Mesothelial cell of epicardium (in vitro differentiated cells): ENCODE measurements at regions not wholly inside any gene's neighbourhood (a gene's known extent, or its start where the extent isn't known, plus 50 kb on each side); places are given as distances from the start of the nearest gene placed in this dataset.

Source experiments
- DNase-seq, 2 experiments: peaks; one replicate each; pipeline ENCODE4 v3.0.0; 2021; ENCODE audit warnings: low spot score in 2 of 2; ENCODE audit not compliant: unreplicated experiment in 2 of 2
- H3K27ac Mint-ChIP-seq: 2 replicates; pipeline ENCODE4 v1.8.0; 2021; ENCODE audit warnings: mixed read lengths
- H3K27me3 Mint-ChIP-seq: 2 replicates; pipeline ENCODE4 v1.8.0; 2021; ENCODE audit warnings: low read depth, mixed read lengths
- H3K36me3 Mint-ChIP-seq: 2 replicates; pipeline ENCODE4 v1.8.0; 2021; ENCODE audit warnings: mixed read lengths
- H3K4me1 Mint-ChIP-seq: 2 replicates; pipeline ENCODE4 v1.8.0; 2021; ENCODE audit warnings: mixed read lengths
- H3K4me3 Mint-ChIP-seq: 2 replicates; pipeline ENCODE4 v1.8.0; 2021; ENCODE audit warnings: mild to moderate bottlenecking, moderate library complexity, mixed read lengths
- H3K9me3 Mint-ChIP-seq: 2 replicates; pipeline ENCODE4 v1.8.0; 2021; ENCODE audit warnings: mixed read lengths
- TF ChIP-seq, protein P1 (sequence below): fragments of 200-600 bp; sonication (generic); IDR thresholded peaks from one replicate; pipeline ENCODE4 v1.5.0; 2021; ENCODE audit warnings: antibody characterized with exemption; ENCODE audit not compliant: unreplicated experiment

DNA sequence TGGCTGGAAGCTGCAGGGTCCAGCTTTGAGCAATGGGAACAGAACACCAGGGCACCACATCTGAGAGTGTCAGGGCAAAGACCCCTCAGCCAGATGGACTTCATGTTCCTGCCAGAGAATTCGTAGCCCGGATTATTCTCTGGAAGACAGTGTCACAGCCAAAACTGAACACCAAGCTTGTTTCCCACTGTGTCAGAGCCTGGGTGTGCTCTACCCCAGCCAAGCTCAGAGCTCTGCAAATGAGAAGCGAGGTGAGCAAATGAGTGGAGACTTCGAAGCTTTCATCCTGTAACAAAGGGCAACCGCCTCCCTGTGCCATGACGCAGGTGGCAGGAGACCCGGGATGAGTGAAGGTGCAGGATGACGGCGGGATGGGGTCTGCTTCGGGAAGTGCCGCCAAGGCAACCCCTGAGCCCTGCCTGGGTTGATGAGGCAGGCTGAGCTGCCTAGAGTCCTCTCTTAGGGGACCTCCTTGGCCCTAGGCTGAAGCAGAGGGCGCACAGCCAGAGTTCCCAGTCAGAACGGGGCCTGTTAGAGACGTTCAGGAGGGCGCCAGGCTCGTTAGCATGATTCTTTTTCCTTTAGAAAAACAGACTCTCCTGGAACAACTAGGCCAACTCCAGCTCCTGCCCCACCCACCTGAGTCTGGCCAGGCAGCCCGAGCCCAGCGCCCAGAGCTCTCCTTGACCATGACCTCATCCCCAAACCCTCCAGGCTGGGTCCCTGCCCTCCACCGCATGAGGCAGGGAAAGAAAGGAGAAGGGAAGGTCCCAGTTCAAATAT is 187.7 kb downstream of the SOD2 start:
- no peaks in the 10 kb centered on the region for H3K9me3 Mint-ChIP-seq

DNA sequence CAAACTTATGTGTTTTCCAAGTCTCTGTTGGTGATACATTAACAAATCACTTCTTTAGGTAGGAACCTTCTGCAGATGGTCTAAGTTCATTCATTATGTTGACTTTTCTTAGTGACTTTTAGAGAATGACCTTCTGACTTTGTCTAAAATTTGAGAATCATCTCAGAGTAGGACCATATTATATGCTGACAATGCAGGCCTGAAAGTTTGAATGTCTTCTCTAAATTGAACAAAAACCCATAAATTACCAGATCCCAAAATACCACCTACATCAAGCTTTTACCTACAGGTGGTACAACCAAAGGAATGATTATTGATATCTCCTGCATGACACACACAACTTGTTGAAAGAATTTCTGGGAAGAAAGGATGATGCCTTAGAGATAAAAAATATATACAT is 191.5 kb downstream of the SOD2 start:
- no peaks in the 10 kb centered on the region for H3K27me3 Mint-ChIP-seq
- peaks cover 19% of the 10 kb centered on the region for H3K9me3 Mint-ChIP-seq
- H3K36me3 Mint-ChIP-seq = no peaks in the 10 kb centered on the region
- H3K4me3 Mint-ChIP-seq = no peak overlapping the region
- no peaks in the 10 kb centered on the region for H3K4me1 Mint-ChIP-seq
- H3K27ac Mint-ChIP-seq = no peak overlapping the region
- DNase-seq = no peak
- TF ChIP-seq, protein P1, sequence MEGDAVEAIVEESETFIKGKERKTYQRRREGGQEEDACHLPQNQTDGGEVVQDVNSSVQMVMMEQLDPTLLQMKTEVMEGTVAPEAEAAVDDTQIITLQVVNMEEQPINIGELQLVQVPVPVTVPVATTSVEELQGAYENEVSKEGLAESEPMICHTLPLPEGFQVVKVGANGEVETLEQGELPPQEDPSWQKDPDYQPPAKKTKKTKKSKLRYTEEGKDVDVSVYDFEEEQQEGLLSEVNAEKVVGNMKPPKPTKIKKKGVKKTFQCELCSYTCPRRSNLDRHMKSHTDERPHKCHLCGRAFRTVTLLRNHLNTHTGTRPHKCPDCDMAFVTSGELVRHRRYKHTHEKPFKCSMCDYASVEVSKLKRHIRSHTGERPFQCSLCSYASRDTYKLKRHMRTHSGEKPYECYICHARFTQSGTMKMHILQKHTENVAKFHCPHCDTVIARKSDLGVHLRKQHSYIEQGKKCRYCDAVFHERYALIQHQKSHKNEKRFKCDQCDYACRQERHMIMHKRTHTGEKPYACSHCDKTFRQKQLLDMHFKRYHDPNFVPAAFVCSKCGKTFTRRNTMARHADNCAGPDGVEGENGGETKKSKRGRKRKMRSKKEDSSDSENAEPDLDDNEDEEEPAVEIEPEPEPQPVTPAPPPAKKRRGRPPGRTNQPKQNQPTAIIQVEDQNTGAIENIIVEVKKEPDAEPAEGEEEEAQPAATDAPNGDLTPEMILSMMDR = no peak

More for the DNA sequence above, 187.7 kb downstream of the SOD2 start:
- Mint-ChIP-seq H3K27me3 (no peaks in the 10 kb centered on the region), H3K4me1 (no peaks in the 10 kb centered on the region), H3K27ac (no peak overlapping the region), H3K4me3 (no peak overlapping the region), H3K36me3 (no peaks in the 10 kb centered on the region)
- TF ChIP-seq, protein P1 = no peak
- no peak for DNase-seq

DNA sequence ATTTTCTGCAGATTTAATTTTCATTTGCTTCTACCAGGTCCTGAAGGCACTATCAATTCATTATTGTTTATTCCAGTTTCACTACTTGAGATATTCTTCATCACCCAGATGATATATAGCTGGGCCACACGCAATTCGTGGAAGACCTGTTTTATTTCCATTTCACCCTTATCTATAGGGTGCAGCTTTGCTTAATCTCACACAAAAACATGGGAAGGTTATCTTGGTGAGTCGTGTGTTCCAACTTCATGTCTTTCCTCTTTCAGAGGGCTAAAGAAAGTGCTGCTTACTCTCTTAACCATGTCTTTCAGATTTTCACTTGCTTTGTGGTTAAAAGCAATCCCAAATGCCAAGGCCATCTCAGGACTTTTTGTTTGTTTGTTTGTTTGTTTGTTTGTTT is 194.0 kb downstream of the SOD2 start:
- DNase-seq = no peak
- TF ChIP-seq, protein P1 = no peak
- Mint-ChIP-seq H3K4me1 (no peaks in the 10 kb centered on the region), H3K27me3 (no peaks in the 10 kb centered on the region), H3K9me3 (peaks cover 23% of the 10 kb centered on the region), H3K4me3 (no peak overlapping the region), H3K27ac (no peak overlapping the region), H3K36me3 (no peaks in the 10 kb centered on the region)

DNA sequence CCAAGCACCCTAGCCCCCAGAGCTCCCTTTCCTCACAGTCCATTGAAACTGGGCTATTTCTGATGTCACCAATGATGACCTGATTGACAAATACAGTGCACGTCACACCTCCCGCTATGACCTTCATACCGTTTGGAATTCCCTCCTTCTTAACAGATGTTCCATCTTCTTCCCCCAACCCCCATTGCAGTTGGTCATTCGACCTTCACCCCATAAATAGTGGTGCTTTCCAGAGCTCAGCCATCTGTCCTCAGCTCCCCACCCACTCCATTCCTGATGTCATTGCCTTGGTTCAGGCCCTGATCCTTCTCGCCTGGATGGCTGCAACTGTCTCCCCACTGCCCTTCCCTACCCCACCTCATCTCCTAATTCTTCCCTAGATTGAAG is 198.5 kb downstream of the SOD2 start:
- Mint-ChIP-seq H3K27ac (no peak overlapping the region), H3K27me3 (no peaks in the 10 kb centered on the region), H3K36me3 (no peaks in the 10 kb centered on the region), H3K4me3 (no peak overlapping the region), H3K4me1 (no peaks in the 10 kb centered on the region), H3K9me3 (peaks cover 26% of the 10 kb centered on the region)
- no peak for DNase-seq
- TF ChIP-seq, protein P1 = no peak

DNA sequence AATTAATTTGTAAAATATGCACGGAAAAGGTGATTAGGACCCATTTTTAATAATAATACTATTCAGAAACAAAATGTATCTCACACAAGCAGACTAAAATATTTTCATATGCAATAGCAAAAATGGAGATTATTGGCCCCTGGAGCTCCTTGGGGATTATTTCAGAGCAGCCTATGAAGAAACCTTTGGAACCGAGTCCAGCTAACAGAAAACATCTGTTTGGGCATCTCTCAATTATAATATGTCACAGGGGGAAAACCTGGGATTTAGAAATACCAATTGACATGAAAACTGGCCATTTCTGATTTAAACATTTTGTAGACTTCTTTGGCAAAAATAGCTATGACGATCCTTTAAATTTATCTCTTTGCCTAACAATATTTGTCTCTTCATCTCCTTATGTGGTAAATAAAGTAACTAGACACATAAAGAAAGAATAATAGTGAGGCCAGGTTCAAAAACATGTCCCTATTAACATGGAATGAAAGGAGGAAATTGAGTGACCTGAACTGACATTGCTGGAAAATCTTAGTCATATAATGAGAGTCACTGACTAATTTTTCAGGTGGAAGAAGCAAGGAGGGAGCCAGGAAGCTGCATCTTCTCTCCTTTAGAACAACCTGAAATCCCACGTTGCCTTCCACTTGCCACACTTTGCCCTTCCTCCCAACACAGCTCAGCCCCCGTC is 199.0 kb downstream of the SOD2 start:
- Mint-ChIP-seq H3K9me3 (peaks cover 25% of the 10 kb centered on the region), H3K36me3 (no peaks in the 10 kb centered on the region), H3K4me1 (no peaks in the 10 kb centered on the region), H3K27ac (no peak overlapping the region), H3K27me3 (no peaks in the 10 kb centered on the region), H3K4me3 (no peak overlapping the region)
- no peak for DNase-seq
- TF ChIP-seq, protein P1 = no peak
